ENCODE measurements at regions not wholly inside any gene's neighbourhood (a gene's known extent, or its start where the extent isn't known, plus 50 kb on each side); places are given as distances from the start of the nearest gene placed in this dataset.

GRCh38 chr5:149435660-149436059 is 56.6 kb upstream of the IL17B start:
- no peak overlapping the region for H3K4me3 ChIP-seq (replicated peaks; ENCODE audit: low read depth, low read length)
- TF ChIP-seq, protein P1, sequence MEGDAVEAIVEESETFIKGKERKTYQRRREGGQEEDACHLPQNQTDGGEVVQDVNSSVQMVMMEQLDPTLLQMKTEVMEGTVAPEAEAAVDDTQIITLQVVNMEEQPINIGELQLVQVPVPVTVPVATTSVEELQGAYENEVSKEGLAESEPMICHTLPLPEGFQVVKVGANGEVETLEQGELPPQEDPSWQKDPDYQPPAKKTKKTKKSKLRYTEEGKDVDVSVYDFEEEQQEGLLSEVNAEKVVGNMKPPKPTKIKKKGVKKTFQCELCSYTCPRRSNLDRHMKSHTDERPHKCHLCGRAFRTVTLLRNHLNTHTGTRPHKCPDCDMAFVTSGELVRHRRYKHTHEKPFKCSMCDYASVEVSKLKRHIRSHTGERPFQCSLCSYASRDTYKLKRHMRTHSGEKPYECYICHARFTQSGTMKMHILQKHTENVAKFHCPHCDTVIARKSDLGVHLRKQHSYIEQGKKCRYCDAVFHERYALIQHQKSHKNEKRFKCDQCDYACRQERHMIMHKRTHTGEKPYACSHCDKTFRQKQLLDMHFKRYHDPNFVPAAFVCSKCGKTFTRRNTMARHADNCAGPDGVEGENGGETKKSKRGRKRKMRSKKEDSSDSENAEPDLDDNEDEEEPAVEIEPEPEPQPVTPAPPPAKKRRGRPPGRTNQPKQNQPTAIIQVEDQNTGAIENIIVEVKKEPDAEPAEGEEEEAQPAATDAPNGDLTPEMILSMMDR (IDR thresholded peaks at IDR 0.05; ENCODE audit: low read length, missing control alignments) = no peak
- DNase-seq (ENCODE audit: low read depth) = no peak

DNA sequence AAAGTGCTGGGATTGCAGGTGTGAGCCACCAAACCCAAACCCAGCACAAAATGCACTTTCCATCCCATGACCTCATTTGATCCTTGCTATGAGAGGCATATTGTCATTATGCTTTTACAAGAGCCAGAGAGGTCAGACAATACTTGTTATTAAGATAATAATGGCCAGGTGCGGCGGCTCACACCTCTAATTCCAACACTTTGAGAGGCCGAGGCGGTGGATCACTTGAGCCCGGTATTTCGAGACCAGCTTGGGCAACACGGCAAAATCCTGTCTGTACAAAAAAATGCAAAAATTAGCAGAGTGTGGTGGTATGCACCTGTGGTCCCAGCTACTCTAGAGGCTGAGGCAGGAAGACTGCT is 55.9 kb upstream of the IL17B start:
- no peak for DNase-seq (ENCODE audit: low read depth)
- no peak overlapping the region for H3K4me3 ChIP-seq (replicated peaks; ENCODE audit: low read depth, low read length)
- TF ChIP-seq, protein P1 (IDR thresholded peaks at IDR 0.05; ENCODE audit: low read length, missing control alignments) = no peak

DNA sequence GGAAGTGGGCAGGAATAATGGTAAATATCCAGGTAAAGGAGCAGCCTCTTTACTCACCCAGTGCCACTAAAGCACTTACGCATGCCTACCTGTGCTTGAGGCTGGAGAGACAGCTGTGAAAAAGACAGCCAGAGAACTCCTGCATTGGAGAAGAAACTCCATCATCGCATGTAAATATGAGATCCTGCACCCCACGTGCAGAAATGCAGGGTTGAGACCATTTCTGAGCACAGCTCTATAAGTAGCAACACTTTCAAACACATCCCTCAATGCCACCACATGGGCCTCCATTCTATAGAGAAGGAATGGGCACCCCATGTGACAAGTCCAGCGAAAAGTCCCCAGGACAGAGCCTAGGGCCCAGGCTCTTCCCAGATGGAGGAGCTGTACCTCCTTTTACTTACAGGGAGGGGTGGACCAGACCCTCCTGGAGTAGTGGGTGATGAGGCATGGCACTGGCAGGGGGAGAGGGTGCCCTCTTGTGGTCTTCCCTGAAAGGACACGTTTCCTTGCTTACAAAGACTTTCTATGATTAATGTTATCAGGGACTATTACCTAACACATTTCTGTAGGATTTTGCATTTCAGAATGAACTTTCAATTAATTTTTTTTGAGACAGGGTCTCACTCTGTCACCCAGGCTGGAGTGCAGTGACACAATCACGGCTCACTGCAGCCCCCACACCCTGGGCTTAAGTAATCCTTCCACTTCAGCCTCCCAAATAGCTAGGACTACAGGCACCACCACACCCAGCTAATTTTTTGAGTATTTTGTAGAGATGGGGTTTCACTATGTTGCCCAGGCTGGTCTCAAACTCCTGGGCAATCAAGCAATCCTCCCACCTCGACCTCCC is 55.3 kb upstream of the IL17B start:
- TF ChIP-seq, protein P1 (IDR thresholded peaks at IDR 0.05; ENCODE audit: low read length, missing control alignments) = peak; percentile 91
- no peak overlapping the region for H3K4me3 ChIP-seq (replicated peaks; ENCODE audit: low read depth, low read length)
- DNase-seq (ENCODE audit: low read depth) = peak; percentile 80

DNA sequence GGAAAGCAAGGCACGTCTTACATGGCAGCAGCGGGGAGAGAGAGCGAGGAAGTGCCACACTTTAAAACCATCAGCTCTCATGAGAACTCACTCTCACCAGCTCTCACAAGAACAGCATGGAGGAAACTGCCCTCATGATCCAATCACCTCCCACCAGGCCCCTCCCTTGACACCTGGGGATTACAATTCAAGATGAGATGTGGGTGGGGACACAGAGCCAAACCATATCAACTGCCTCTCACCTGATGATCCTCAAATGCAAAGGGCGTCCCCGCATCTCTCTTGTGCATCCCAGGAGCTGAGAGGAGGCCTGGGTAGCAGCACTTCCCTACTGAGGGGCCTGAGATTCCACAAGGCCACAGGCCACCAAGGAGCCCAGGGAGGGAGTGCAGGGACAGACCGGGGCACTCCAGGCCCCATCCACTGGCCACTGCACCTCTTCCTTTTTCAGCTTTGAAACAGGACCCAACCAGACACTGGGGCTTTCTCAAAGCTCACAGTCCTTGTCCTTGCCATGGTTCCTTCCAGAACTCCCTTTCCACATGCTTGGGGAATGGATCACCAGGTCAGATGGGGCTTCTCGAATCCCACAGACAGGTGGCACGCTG is 54.5 kb upstream of the IL17B start:
- H3K4me3 ChIP-seq (replicated peaks; ENCODE audit: low read depth, low read length) = no peak overlapping the region
- no peak for DNase-seq (ENCODE audit: low read depth)
- TF ChIP-seq, protein P1 (IDR thresholded peaks at IDR 0.05; ENCODE audit: low read length, missing control alignments) = no peak

DNA sequence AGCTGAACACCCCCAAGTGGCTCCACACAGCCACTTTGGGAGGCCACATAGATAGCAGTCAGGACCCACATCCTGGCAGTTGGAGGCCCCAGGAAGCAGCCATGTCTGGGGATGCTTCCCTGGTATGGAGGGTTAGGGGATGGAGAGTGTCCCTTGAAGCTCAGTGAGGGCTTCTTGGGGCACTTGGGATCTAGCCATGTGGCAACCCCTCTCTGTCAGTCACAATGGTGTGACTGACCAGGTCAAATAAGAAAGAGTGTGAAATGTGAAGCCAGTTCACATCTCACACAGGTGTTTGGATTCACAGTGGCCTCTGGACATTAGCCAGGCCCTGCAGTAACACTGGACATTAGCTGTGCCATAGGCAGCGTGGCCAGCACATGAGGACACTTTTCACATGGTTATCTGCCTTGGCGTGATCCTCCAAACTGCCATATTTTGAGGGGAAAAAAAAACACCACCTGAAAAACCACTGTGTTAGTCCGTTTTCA is 53.9 kb upstream of the IL17B start:
- no peak overlapping the region for H3K4me3 ChIP-seq (replicated peaks; ENCODE audit: low read depth, low read length)
- TF ChIP-seq, protein P1 (IDR thresholded peaks at IDR 0.05; ENCODE audit: low read length, missing control alignments) = no peak
- DNase-seq (ENCODE audit: low read depth) = no peak

GRCh38 chr5:149432376-149432775 is 53.3 kb upstream of the IL17B start:
- H3K4me3 ChIP-seq (replicated peaks; ENCODE audit: low read depth, low read length) = no peak overlapping the region
- no peak for DNase-seq (ENCODE audit: low read depth)
- TF ChIP-seq, protein P1 (IDR thresholded peaks at IDR 0.05; ENCODE audit: low read length, missing control alignments) = no peak
